ENCODE measurements at regions not wholly inside any gene's neighbourhood (a gene's known extent, or its start where the extent isn't known, plus 50 kb on each side); places are given as distances from the start of the nearest gene placed in this dataset.
"Not testable (repeated sequence)": the region's sequence is repeated elsewhere in the genome, so short reads cannot be mapped to it uniquely, and the experiment has no call there.

DNA sequence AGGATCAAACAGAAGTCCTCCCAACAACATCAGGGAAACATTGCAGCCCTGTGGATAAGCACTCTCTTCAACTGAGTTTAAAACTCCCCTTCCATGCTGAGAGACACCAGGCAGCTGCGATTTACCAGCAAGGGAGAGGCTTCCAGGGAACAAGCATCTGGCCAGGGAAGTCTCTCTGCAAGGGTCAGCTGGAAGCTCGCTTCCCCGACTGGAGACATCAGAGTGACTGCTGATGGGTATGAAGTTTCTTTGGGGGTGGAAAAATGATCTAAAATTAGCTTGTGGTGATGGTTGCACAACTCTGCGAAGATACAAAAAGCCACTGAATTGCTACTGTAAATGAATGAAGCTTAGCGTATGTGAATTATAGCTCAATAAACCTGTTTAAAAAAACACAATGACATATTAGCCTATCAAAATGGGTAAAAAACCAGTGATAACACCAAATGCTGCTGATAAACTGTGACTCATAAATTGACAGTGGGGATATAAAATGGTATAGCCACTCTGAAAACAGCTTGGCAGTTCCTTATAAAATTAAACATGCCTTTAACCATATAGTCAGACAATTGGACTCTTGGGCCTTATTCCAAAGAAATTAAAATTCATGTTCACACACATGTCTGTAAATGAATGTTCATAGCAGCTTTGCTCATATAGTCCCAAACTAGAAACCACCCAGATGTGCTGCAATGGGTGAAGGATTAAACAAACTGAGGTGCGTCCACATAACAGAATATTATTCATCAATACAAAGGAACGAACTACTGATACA lies 1082.0 kb downstream of the SOCS6 start:
- DNase-seq (ENCODE audit: low spot score), result no peak

DNA sequence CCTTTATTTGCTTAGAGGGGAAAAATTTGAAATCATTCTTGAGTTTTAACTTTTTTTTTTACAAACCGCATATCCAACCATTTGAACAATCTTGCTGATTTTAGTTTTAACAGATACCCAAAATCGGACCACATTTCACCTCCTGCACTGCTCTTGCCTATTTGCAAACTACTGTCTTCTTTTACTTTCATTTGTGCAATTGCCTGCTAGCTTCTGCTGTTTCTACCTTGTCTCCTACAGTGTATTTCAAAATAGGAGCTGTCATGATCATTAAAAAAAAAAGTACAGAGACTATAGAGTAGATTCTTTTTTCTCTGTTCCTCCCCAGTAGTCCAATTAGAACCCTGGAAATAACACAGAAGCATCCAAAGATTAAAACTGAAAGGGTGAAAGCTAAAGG lies 1081.2 kb downstream of the SOCS6 start:
- DNase-seq (ENCODE audit: low spot score), result no peak

DNA sequence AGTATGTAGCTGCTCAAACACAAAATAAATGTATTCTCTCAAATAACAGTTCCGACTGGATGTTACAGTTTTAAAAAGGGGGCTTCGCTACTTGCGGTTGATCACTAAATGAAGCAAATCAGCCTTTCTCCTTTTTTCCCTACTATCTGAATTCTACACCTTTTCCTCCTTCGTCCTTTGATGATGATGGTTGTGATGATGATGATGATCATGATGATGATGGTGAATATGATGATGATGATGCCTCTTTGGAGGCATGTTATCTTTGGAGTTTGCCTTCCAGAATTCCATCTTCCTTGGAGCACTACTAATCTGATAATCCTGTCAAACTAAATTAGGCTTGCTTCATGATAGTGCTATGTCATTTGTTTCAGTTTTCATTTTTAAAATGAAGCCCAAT lies 1073.3 kb downstream of the SOCS6 start:
- no peak for DNase-seq (ENCODE audit: low spot score)

DNA sequence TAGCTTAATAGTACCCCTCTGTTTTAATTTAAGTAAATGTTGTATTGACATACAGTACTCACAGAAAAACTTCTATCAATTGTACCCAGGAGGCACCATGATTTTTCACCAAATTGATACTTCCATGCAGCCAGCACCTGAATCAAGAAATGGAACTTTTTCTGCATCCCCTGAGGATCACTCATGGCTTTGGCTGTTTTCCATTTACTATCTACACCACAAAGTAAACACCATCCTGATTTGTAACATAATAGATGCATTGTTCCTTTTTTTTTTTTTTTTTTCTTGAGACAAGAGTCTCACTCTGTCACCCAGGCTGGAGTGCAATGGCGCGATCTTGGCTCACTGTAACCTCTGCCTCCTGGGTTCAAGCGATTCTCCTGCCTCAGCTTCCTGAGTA lies 1066.8 kb downstream of the SOCS6 start:
- not testable (repeated sequence) for DNase-seq (ENCODE audit: low spot score)

DNA sequence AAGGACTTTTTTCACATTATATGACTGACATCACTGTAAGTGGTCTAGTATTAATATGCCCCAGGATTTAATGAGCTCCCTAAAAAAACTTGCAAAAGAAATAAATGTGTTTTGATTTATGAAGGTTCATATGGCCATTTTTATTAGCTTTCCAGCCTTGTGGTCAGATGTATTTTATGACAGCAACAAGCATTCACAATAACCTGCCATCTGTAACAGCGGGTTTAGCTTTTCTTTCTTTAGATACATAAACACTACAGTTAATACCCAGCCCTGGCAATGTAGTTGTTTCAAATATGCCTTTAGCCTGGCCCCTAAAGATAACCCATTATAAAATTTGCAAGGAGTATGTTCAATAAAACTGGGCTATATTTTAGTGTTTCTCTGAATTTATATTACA lies 1063.8 kb downstream of the SOCS6 start:
- DNase-seq (ENCODE audit: low spot score), result no peak

DNA sequence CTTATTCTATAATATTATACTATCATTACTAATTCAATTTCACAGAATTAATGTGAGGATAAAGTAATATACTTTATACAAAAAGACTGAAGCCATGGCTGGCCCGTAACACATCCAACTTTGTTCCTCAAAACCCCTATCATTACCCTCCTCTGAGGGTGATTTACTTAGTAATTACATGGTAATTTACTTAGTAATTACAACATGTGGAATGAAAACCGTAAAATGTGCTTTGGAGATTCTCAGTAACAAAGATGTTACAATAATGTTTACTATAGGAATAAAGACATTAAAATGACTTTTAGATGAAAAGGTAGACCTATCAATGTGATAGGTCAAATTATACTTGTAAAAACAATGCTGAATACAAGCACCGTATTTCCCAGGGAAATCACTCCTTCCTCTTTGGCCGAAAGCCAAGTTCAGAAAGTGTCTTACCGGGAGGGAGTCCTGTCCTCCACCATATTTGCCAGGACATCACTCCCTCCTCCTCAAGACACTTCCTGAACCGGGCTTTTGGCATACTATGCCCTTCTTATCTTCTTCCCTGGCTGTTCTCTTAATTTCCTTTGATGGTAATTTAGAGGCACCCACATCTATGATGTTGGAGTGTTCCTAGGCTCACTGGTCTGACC lies 1047.8 kb downstream of the SOCS6 start:
- DNase-seq (ENCODE audit: low spot score), result no peak

DNA sequence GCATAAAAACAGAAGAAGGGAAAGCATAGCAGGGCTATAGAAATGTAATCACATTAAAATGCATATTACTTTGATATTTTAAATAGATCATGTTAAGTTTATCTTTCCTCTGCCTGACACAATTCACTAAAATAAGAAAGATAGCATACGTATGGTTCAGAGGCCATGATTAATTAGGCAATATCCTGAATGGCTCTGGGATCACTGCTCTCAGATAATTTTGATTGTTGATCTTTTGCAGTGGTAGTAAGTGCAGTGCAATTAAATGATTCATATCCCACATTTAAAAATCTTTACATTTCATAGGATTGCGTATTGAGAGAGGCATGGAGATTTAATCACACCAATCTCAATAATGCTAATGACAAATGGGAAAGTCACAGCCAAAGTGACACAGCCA lies 1040.7 kb downstream of the SOCS6 start:
- no peak for DNase-seq (ENCODE audit: low spot score)

DNA sequence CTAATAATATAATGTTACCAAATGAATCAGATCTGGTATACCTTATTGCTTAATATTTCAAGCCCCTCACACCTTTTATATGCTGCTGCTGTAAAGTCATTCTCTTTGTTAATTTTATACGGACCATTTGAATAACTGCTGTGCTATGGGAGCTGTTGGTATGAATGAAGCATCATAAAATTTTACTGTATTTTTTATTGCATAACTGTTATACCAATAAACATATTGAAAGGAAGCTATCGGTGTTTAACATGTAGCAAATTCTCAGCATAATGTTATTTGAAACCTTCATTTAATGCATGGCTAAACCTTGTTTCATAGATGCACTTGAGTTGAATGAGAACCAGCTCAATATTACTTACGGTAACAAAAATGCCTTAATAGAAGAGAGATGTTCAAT lies 1040.3 kb downstream of the SOCS6 start:
- DNase-seq (ENCODE audit: low spot score), result no peak

DNA sequence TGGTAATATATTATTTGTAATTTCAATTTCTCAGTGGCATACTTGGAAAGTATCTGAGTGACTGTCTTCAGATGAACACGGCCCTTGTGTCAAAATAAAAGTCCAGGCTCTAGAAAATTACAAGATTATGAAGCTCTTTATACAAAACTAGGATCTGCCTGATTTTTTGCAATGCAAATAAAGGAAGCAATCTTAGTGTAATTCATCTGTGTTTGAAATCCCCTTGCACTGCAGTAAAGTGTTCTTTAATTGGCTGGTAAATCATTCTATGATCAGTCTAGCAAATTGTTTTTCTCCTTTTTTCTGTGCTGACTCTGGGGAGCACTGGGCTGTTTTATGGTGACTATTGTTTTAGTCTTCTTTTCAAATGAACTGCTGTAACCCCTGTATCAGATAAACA lies 1039.0 kb downstream of the SOCS6 start:
- DNase-seq (ENCODE audit: low spot score), result no peak

DNA sequence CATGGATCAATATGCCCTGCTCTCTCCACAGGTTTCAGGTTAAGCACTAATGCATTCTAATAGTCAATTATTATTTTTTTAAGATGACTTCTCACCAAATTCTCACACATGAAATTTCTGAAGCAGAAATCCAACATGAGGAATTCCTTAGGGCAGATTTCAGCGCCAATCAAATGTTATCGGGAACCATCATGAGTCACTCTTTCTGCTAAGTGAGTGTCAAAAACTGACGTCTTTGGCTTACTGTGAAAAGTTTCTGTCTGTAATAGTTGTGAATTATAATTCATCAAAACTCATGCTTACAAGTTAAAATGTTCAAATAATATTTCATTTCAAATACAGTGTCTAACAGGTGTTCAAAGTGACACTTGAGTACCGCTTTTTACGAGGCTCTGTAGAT lies 1038.6 kb downstream of the SOCS6 start:
- no peak for DNase-seq (ENCODE audit: low spot score)

DNA sequence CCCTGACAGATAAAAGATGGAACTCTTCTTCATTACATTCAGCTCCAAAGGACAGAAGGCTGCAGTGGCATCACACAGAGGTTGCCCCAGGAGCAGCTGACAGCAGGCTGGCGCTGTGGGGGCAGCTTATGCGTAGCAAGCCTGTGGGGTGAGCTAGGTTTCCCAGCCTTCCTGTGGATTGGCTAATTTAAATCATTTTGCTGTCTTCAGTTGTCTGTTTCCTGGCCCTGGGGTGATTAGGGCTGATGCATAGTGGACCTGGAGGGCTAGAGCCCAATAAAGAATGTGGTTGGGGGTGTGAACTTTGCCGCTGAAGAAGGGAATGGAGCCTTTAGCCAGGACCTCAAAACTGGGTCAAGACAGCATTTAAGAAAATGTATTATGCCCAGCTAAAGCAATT lies 1038.0 kb downstream of the SOCS6 start:
- DNase-seq (ENCODE audit: low spot score), result no peak

DNA sequence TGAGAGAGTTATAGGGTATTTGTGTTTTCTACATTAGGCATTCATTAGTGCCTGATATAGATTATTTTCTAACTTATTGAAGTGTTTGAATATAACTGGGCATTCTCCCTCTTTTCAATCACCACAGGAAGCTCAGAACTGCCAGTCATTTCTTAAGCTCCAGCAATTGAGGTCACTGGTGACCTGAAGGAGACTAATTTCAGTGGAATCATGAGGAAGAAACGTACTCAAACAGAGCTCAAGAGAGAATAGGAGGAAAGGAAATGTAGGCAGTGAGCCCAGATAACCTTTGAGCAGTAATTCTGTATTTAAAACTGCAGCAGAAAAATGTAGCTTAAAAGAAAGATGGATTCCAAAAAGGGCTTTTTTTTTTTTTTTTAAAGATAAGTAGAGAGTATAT lies 1035.5 kb downstream of the SOCS6 start:
- DNase-seq (ENCODE audit: low spot score), result peak; percentile 0

DNA sequence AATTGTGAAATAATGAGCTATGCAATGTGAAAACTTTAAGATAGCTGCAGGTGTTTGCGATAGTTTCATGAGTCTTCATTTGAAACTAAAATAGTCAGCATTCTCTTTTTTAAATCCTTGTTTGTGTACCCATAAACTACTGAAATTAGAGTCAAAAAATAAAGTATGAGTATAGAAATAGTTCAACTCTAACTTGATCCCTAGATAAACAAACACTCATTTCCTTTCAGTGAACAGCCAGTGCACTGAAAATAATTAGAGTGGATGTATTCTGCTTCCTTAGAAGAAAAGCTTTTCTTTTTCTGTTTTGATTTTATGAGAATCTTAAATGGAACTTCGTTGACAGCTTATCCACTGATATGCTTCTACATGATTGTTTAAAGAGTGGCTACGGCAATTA lies 1033.4 kb downstream of the SOCS6 start:
- DNase-seq (ENCODE audit: low spot score), result no peak

DNA sequence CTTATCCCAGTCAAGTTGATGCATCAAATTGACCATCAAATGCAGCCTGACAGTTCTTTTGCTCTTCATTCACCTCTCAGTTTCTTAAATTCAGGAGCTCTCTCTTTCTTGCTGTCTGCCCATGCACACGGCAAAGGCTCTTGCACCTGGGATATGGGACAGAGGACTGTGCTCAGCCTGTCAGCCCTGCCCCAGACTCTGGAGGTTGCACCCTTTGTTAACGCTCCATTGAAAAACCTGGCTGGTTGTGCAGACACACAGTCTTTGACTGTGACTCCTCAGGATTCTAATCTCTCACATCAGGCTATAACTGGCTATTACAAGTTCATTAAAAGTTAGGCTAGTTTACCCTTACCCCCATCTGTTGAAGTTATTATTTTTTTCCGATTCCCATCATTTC lies 1032.5 kb downstream of the SOCS6 start:
- DNase-seq (ENCODE audit: low spot score), result no peak

DNA sequence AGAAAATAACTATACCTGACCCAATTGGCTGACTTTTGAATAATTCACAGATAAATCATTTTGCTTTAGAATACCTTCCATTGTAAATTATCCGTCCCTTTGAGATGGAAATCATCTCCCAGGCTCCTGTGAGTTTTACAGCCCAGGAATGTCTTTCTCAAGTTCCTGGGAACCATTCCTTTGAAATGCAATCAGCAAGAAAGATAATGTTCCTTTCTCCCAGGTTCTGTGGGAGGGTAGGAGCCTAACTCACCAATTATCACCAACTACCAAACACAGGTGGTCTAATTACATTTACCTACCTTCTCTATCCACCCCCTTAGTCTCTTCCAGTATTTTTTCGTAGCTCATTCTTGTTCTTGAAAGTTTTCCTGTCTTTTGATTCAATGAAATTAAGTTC lies 1016.0 kb downstream of the SOCS6 start:
- no peak for DNase-seq (ENCODE audit: low spot score)

DNA sequence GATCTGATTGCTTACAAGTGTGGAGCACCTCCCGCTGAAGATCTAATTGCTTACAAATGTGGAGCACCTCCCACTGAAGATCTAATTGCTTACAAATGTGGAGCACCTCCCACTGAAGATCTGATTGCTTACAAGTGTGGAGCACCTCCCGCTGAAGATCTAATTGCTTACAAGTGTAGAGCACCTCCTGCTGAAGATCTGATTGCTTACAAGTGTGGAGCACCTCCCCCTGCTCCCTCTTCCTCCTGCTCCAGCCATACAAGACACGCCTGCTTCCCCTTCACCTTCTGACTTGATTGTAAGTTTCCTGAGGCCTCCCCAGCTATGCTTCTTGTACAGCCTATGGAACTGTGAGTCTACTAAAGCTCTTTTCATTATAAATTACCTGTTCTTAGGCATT lies 1014.9 kb downstream of the SOCS6 start:
- DNase-seq (ENCODE audit: low spot score), result not testable (repeated sequence)

DNA sequence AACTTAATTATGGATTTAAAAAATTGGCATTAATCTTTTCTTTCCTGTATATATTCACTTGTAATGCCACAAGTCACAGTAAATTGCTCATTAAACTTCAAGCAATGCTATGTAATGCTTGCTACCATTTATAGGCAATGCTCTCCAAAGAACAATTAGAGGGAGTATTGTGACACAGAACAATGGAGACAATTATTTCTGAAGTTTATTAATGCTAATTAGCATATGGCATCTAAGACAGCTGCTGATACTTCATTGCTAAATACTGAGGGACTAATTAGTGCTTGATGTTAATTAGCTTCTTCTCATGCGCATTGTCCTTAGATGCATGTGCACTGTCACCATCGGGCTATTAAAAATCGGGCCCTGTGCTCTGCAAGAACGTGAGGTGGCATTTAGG lies 1012.8 kb downstream of the SOCS6 start:
- no peak for DNase-seq (ENCODE audit: low spot score)

DNA sequence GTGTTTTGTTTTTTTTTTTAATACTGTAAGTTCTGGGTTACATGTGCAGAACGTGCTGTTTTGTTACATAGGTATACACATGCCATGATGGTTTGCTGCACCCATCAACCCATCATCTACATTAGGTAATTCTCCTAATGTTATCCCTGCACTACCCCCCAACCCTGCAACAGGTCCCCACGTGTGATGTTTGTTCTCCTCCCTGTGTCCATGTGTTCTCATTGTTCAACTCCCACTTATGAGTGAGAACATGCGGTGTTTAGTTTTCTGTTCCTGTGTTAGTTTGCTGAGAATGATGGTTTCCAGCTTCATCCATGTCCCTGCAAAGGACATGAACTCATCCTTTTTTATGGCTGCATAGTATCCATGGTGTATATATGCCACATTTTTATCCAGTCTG lies 1005.4 kb downstream of the SOCS6 start:
- DNase-seq (ENCODE audit: low spot score), result not testable (repeated sequence)

DNA sequence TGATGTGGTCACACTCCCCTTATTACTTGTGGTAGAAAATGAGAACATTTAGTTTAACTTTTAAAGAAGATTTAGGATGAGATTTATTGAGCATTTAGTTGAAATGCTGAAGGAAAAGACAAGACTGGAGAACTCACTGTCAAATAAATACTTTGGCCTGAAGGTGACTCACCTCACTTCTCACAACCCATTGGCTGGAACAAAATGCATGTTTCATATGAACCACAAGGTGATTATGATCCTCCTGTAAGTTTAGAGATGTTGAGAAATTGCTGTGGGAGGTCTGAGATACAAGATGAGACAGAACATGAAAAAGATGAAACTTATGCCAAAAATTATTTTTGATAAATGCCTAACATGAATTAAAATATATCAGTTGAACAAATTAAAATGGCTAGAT lies 1004.5 kb downstream of the SOCS6 start:
- no peak for DNase-seq (ENCODE audit: low spot score)

DNA sequence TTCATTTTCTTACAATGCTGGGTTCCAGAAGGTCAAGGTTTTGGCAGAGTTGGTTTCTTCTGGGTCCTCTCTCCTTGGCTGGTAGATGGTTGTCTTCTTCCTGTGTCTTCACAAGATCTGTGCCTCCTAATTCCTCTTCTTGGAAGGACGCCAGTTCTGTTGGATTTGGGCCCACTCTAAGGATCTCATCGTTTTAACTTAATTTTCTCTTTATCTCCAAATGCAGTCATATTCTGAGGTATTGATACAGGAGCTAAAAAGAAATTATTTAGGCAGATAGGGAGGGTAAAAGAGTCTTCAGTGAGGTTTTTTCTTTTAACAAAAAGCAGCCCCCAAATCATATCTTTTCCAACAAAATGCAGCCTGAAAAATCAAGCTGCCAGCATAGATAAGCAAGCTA lies 998.4 kb downstream of the SOCS6 start:
- no peak for DNase-seq (ENCODE audit: low spot score)

DNA sequence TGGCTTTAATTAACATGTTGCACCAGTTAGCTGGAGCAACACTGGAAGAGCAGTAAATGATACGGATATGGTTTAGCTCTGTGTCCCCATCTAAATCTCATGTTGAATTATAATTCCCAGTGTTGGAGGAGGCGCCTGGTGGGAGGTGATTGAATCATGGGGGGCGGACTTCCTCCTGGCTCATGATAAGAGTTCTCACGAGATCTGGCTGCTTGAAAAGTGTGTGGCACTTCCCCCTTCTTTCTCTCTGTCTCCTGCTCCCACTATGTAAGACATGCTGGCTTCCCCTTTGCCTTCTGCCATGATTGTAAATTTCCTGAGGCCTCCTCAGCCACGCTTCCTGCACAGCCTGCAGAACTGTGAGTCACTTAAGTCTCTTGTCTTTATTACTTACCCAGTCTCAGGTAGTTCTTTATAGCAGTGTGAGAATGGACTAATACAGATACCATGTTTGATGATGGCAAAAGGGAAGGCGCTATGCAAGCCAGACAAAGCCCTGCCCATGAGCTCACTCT lies 963.6 kb downstream of the SOCS6 start:
- no peak for DNase-seq (ENCODE audit: low spot score)

DNA sequence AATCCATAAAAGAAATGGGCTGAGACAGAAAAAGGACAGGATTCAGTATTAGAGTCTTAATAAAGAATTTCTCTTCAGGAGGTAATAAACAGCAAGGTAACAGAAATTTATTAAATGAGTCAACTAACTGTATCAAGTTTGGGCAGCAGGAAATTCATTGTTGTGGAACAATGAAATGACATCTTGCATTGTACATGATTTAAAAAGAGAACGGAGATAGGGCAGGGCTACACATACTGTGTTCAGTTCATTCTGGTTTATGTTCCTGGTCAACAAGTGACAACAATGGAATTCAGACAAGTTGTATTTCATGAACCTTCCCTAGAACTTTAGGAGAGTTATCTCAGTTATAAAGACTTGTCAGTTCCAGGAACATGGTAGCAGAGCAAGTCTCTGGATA lies 961.3 kb downstream of the SOCS6 start:
- DNase-seq (ENCODE audit: low spot score), result no peak

DNA sequence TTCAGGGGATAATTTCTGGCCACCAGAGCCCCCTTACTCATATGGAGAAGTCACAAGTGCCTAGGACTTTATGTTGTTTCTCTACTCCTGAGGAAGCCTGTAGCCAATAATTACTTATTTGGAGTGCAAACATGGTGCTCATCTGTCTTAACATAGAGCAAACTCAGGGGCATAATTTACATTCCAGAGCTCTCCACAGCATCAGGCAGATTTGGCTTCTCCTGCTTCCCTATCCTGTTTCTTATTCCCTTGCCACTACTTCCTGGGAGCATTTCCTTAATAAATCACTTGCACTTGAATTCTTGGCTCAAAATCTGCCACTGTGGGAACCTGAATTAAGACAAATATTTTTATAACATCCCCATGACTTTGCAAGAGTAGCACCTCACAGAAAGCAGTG lies 960.9 kb downstream of the SOCS6 start:
- DNase-seq (ENCODE audit: low spot score), result no peak

All from umbilical cord (tissue), 1 donor.